Left lung (tissue), 4 donors: ENCODE measurements at regions not wholly inside any gene's neighbourhood (a gene's known extent, or its start where the extent isn't known, plus 50 kb on each side); places are given as distances from the start of the nearest gene placed in this dataset.

Source experiments
- ATAC-seq: fragments of 200-7000 bp; cut with Tn5 transposase; one replicate; pipeline ENCODE4 v1.9.1; 2020; ENCODE audit warnings: moderate library complexity
- DNase-seq, 4 donors: peaks; one replicate each; pipeline ENCODE4 v3.0.0-alpha.2; 2013 to 2020
- H3K27ac ChIP-seq, 2 donors: fragments of 200-600 bp; sonication (generic) in 1 of 2; one replicate each; pipeline versions ENCODE4 v1.5.0 to v1.8.0; 2020 to 2021
- H3K27me3 ChIP-seq, 2 donors: fragments of 200-600 bp; sonication (generic) in 1 of 2; one replicate each; pipeline versions ENCODE4 v1.5.0 to v1.8.0; 2020 to 2021
- H3K36me3 ChIP-seq, 2 donors: fragments of 200-600 bp; sonication (generic) in 1 of 2; one replicate each; pipeline versions ENCODE4 v1.5.0 to v1.8.0; 2020 to 2021
- H3K4me1 ChIP-seq, 2 donors: fragments of 200-600 bp; one replicate each; pipeline ENCODE4 v1.8.0; 2021
- H3K4me3 ChIP-seq, 2 donors: fragments of 200-600 bp; sonication (generic) in 1 of 2; one replicate each; pipeline versions ENCODE4 v1.5.0 to v1.8.0; 2020 to 2021; ENCODE audit warnings: mild to moderate bottlenecking in 1 of 2
- H3K9me3 ChIP-seq, 2 donors: fragments of 200-600 bp; sonication (generic) in 1 of 2; one replicate each; pipeline versions ENCODE4 v1.5.0 to v1.8.0; 2020 to 2021
- intact Hi-C, 2 donors: fragments of 100-400 bp; cut with DNase I; formaldehyde crosslinking; loops; one replicate each; pipeline versions ENCODE4 v1.11.2 to v1.14.2; 2022
- TF ChIP-seq, protein P1 (sequence below), 2 donors: fragments of 200-600 bp; sonication (generic) in 1 of 2; IDR thresholded peaks; one replicate each; pipeline versions ENCODE4 v1.5.0 to v1.8.0; 2021; ENCODE audit warnings: antibody characterized with exemption in 2 of 2
- donor health status: DM: no; HTN: yes; CAD: no.
- donor health status: DM: no; HTN: no; CAD: no.

DNA sequence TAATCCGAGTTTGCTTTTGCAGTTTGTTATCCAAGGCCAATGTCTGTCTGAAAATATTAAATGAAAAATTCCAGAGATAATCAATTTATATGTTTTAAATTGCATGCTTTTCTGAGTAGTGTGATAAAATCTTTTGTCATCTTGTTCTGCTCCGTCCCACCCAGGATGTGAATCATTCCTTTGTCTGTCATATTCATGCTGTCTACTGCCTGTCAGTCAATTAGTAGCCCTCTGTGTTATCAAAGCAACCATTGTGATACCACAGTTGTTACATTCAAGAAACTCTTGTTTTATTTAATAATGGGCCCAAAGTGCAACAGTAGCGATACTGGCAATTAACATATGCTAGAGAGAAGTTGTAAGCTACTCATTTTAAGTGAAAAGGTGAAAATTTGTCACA, 819.3 kb downstream of the BRINP3 start:
- H3K4me1 ChIP-seq: no peaks in the 10 kb centered on the region
- no peak overlapping the region for H3K27ac ChIP-seq
- intact Hi-C loops: no loop called here
- TF ChIP-seq, protein P1, sequence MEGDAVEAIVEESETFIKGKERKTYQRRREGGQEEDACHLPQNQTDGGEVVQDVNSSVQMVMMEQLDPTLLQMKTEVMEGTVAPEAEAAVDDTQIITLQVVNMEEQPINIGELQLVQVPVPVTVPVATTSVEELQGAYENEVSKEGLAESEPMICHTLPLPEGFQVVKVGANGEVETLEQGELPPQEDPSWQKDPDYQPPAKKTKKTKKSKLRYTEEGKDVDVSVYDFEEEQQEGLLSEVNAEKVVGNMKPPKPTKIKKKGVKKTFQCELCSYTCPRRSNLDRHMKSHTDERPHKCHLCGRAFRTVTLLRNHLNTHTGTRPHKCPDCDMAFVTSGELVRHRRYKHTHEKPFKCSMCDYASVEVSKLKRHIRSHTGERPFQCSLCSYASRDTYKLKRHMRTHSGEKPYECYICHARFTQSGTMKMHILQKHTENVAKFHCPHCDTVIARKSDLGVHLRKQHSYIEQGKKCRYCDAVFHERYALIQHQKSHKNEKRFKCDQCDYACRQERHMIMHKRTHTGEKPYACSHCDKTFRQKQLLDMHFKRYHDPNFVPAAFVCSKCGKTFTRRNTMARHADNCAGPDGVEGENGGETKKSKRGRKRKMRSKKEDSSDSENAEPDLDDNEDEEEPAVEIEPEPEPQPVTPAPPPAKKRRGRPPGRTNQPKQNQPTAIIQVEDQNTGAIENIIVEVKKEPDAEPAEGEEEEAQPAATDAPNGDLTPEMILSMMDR (IDR thresholded peaks at IDR 0.05): no peak
- H3K4me3 ChIP-seq: no peak overlapping the region
- no peaks in the 10 kb centered on the region for H3K36me3 ChIP-seq
- DNase-seq (no peak), ATAC-seq (no peak)
- no peaks in the 10 kb centered on the region for H3K9me3 ChIP-seq
- H3K27me3 ChIP-seq: no peaks in the 10 kb centered on the region

DNA sequence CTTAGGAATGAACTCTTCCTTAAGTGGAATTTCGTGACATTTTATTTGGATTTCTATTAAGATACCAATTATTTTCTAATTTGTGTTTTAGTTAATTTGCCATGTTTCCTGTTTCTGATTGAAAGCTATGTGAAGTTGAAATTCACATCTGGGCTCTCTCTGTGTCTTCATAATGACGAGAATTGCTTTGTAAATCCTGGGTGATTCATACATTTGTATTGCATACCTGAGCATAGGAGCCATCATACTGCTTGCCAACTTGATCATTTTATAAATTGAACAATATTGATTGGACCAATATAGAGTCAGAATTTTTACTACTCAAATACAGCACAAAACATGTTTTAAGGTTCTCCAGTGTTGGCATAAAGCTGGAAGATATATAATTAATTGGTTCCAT, 817.9 kb downstream of the BRINP3 start:
- intact Hi-C loops: no loop called here
- TF ChIP-seq, protein P1 (IDR thresholded peaks at IDR 0.05): no peak
- no peak for ATAC-seq
- no peak for DNase-seq
- Histone ChIP-seq H3K4me1 (no peaks in the 10 kb centered on the region), H3K9me3 (no peaks in the 10 kb centered on the region), H3K36me3 (no peaks in the 10 kb centered on the region), H3K27me3 (no peaks in the 10 kb centered on the region), H3K27ac (no peak overlapping the region), H3K4me3 (no peak overlapping the region)

- TF ChIP-seq, protein P1 (IDR thresholded peaks at IDR 0.05): no peak
- intact Hi-C loops: no loop called here
- H3K27me3 ChIP-seq: no peaks in the 10 kb centered on the region
- no peaks in the 10 kb centered on the region for H3K4me1 ChIP-seq
- no peaks in the 10 kb centered on the region for H3K9me3 ChIP-seq
- H3K27ac ChIP-seq: no peak overlapping the region
- DNase-seq: no peak
- H3K36me3 ChIP-seq: no peaks in the 10 kb centered on the region
- H3K4me3 ChIP-seq: no peak overlapping the region
- ATAC-seq: no peak
Observed at GRCh38 chr1:189662190-189662589, 815.5 kb downstream of the BRINP3 start.

- intact Hi-C loops: no loop called here
- Histone ChIP-seq H3K9me3 (no peaks in the 10 kb centered on the region), H3K27me3 (no peaks in the 10 kb centered on the region), H3K36me3 (no peaks in the 10 kb centered on the region), H3K4me1 (no peaks in the 10 kb centered on the region), H3K27ac (no peak overlapping the region), H3K4me3 (no peak overlapping the region)
- TF ChIP-seq, protein P1 (IDR thresholded peaks at IDR 0.05): no peak
- ATAC-seq (no peak), DNase-seq (no peak)
Observed at GRCh38 chr1:189669846-189670245, 807.8 kb downstream of the BRINP3 start.

DNA sequence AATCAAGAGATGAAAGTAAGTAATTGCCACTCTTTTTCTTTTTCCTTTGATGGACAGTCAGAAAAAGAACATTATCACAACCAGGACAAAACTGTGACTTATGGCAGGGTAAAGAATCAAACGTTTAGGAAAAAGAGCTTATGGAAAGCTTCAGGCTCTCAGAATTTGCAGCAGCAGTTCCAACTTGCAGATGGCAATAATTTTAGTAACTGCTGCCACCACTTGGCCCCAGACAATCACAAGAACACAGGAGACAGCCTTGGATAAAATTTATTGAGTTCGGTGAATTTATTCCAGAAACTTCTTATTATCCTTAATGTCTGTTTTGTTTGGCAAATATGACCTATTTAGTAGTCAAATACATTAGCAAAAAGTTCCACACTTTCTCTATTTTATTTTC, 804.4 kb downstream of the BRINP3 start:
- TF ChIP-seq, protein P1 (IDR thresholded peaks at IDR 0.05): no peak

More for the DNA sequence above, 804.4 kb downstream of the BRINP3 start:
- intact Hi-C loops: no loop called here
- Histone ChIP-seq H3K4me1 (no peaks in the 10 kb centered on the region), H3K36me3 (no peaks in the 10 kb centered on the region), H3K27me3 (no peaks in the 10 kb centered on the region), H3K27ac (no peak overlapping the region), H3K4me3 (no peak overlapping the region), H3K9me3 (no peaks in the 10 kb centered on the region)
- ATAC-seq: no peak
- no peak for DNase-seq
